ENCODE measurements at regions not wholly inside any gene's neighbourhood (a gene's known extent, or its start where the extent isn't known, plus 50 kb on each side); places are given as distances from the start of the nearest gene placed in this dataset.
A peak's percentile ranks its signal among the peaks of the same experiment; 100 is the strongest.
"Not testable (repeated sequence)": the region's sequence is repeated elsewhere in the genome, so short reads cannot be mapped to it uniquely, and the experiment has no call there.

DNA sequence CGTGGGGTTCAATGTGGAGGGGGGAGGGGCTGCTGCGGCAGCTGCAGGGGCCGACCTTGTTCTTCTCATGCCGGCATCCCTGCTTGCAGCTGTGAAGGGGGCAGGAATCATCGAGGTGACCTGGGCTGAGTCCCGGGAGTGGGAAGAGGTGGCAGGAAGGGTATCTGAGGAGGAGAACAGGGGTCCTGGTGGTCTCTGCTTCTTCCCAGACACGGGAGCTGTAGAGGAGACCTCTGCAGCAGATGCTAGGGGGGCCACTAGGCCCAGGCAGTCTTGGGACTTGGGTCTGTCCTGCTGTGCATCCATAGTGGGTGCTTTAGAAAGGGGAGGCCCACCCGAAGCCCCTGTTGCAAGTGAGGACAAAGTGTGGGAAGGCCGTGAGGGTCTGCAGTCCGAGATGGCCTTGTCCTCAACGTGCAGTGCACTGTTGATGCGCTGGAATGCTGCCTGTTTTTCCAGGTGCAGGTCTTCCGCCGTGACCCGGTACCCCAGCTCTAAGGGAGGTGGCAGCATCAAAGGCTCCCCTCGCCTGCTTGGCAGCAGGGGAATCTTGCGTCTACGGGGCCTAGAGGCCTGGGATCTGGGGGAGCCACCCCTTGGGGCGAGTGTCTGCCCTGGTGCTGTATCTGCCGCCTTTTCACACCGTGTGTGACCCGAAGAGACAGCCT is 1370.0 kb downstream of the CDH12 start:
- DNase-seq = not testable (repeated sequence)

GRCh38 chr5:21482522-21482921 is 1370.6 kb downstream of the CDH12 start:
- DNase-seq = not testable (repeated sequence)

DNA sequence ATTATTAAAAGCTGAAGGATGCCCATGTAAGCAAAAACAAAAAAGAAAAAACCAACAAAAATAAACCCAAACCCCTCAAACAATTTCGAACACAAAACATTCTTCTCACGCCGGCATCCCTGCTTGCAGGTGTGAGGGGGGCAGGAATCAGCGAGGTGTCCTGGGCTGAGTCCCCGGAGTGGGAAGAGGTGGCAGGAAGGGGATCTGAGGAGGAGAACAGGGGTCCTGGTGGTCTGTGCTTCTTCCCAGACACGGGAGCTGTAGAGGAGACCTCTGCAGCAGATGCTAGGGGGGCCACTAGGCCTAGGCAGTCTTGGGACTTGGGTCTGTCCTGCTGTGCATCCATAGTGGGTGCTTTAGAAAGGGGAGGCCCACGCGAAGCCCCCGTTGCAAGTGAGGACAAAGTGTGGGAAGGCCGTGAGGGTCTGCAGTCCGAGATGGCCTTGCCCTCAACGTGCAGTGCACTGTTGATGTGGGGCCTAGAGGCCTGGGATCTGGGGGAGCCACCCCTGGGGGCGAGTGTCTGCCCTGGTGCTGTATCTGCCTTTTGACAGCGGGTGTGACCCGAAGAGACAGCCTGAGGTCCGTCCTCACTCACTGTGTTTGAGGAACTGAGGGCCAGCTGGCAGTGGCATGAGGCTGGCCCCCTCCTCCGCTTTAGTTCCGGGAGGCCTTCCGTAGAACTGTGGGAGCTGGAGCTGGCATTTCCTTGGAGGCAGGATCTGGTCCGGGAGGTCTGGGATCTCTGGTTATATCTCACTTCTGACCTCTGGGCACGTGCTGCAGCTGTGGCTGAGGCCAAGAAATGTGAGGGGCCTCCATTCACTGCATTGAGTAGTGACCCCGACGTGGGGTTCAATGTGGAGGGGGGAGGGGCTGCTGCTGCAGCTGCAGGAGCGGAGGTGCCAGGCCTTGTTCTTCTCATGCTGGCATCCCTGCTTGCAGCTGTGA is 1371.5 kb downstream of the CDH12 start:
- not testable (repeated sequence) for DNase-seq

DNA sequence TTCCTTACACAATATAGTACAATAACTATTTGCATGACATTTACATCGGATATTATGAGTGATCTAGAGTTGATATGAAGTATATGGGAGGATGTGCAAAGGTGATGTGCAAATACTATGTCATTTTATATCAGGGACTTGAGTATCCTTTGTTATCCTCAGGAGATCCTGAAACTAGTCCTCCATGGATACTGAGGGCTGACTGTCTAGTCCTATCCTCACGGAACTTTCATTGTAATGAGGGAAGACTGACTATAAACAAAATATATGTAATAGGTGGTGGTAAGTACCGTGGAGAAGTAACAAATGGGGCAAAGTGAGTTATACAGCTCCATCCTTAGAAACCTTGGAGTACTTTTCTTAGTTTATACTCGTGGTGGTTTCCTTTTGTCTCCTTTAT is 1373.1 kb downstream of the CDH12 start:
- DNase-seq = not testable (repeated sequence)

GRCh38 chr5:21473981-21474380 is 1379.2 kb downstream of the CDH12 start:
- not testable (repeated sequence) for DNase-seq

DNA sequence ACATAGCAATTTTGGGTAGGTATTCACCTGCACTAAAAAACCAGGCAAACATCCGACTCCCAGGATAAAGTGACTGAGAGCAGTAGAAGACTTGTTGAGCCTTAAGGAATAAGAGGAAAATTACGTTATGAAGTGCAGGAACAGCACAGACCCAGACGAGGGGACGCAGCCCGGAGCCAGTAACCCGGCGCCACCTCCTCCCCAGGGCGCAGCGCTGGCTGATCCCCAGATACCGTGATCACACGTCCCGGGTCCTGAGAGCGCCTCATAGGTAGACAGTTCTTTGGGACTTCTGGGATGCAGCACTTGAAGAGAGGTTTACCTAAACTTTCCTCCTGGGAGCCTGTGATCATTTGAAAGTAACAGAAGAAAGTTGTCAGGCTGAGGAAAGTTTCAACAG is 1379.7 kb downstream of the CDH12 start:
- not testable (repeated sequence) for DNase-seq

DNA sequence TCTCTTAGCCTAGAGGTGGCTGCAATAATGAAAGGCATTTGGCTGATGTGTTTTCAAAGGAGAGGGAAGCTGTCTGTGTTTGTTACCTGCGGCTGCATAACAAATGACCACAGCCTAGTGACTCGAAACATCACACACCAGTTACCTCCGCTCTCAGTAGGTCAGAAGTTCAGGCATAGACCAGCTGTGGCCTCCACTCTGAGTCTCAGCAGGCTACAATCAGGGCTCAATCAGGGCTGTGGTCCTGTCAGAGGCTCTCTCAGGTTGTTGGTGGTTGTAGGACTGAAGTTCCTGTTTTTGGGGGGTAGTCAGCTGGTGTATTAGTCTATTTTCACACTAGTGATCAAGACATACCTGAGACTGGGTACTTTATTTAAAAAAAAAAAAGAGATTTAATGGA is 1381.5 kb downstream of the CDH12 start:
- not testable (repeated sequence) for DNase-seq

DNA sequence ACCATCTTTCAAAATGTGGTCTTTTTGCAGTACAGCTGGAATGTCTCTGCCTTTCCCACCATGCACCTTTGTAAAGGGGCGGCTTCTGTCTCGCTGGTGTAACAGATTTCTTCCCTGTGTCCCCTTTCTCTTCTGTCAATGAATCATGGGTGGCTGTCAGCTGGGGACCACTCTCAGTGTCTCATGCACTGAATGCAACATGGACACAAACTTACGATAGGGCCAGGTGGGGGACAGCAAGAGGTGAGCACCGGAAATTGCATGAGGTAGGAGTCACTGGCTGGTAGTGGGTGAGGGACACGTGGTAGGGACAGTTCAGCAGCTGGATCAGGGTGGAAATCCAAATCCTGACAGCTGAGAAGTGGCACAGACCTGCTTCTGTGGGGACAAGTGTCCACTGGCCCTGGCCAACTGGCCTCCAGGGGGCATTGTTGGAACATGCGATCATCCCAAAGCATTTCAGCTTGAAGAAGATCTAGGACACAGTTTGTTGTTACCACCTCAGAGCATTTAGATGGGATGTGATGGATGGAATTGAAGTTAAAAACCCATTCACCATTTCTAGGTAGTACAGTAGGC is 1383.5 kb downstream of the CDH12 start:
- peak; percentile 17 for DNase-seq

- DNase-seq = not testable (repeated sequence)
Measured at GRCh38 chr5:21467544-21467943, 1385.6 kb downstream of the CDH12 start.

DNA sequence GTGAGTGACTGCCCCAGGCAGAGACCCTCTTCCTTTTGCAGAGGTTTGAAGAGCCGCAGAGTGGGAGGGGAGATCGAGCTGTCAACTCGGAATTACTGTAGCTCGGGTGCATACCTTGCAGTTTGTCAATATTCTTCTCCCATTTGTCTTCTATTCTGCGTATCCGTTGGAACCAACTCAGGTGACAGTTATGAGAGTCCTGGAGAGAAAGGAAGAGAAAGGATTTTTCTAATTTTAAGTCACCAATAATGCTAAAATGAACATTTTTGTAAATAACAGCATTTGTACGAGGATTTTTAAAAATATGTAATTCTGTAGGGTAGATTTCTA is 1393.4 kb downstream of the CDH12 start:
- DNase-seq = not testable (repeated sequence)

- no peak for DNase-seq
Measured at GRCh38 chr5:21452449-21452848, 1400.7 kb downstream of the CDH12 start.

GRCh38 chr5:21432646-21433045 is 1420.5 kb downstream of the CDH12 start:
- DNase-seq = no peak

DNA sequence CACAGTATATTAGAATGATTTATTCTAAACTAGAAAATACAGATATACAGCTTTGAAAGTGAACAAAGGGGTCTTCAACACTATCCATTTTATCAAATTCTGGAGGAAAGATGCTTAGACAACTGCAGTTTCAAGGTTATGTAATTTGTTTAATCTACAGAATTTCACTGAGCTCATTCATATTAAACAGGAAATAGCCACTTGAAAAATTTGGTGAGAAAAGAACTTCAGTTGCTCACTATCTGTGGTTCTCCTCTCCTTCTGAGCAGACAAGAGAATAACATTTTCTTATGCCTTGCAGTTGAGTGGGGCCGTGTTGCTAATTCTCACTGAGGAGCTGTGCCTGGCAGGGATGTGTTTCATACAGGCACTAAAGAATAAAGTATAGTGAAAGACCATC is 1428.2 kb downstream of the CDH12 start:
- no peak for DNase-seq

GRCh38 chr5:21419383-21419782 is 1431.4 kb upstream of the CDH18 start:
- DNase-seq = no peak

DNA sequence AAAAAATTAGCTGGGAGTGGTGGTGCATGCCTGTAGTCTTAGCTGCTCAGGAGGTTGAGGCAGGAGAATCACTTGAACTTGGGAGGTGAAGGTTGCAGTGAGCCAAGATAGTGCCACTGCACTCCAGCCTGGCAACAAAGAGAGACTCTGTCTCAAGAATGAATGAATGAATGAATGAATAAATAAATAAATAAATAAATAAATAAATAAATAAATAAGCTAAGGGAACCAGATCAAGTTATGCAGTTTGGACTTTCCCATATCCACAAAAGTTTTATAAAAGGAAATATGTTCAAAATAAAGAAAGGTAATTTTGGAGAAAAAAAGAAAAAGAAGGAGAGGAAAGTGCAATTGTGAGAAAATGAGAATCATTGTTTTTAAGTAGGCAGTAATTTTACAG is 1414.1 kb upstream of the CDH18 start:
- not testable (repeated sequence) for DNase-seq

GRCh38 chr5:21398511-21398910 is 1410.5 kb upstream of the CDH18 start:
- DNase-seq = no peak

GRCh38 chr5:21397693-21398092 is 1409.7 kb upstream of the CDH18 start:
- no peak for DNase-seq

GRCh38 chr5:21391506-21391905 is 1403.5 kb upstream of the CDH18 start:
- no peak for DNase-seq

GRCh38 chr5:21360754-21361153 is 1372.8 kb upstream of the CDH18 start:
- DNase-seq = not testable (repeated sequence)

DNA sequence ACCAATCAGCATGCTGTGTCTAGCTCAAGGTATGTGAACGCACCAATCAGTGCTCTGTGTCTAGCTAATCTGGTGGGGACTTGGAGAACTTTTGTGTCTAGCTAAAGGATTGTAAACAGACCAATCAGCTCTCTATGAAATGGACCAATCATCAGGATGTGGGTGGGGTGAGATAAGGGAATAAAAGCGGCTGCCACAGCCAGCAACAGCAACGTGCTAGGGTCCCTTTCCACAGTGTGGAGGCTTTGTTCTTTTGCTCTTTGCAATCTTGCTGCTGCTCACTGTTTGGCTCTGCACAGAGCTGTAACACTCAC is 1353.9 kb upstream of the CDH18 start:
- not testable (repeated sequence) for DNase-seq

GRCh38 chr5:21341203-21341947 is 1353.4 kb upstream of the CDH18 start:
- not testable (repeated sequence) for DNase-seq

GRCh38 chr5:21340233-21340632 is 1352.2 kb upstream of the CDH18 start:
- not testable (repeated sequence) for DNase-seq

GRCh38 chr5:21336478-21336877 is 1348.5 kb upstream of the CDH18 start:
- DNase-seq = not testable (repeated sequence)
